Stimulated activated CD4-positive, alpha-beta T cell treated with anti-CD3 and anti-CD28 coated beads, Interleukin-12 subunit alpha, Interleukin-12 subunit beta, amount 100 ng/mL, for 4 hours (primary cell): ENCODE measurements at regions not wholly inside any gene's neighbourhood (a gene's known extent, or its start where the extent isn't known, plus 50 kb on each side); places are given as distances from the start of the nearest gene placed in this dataset.

ENCODE experiments used
- DNase-seq: peaks from one replicate; pipeline ENCODE4 v3.0.0-alpha.2; 2020

- DNase-seq: no peak
Measured at GRCh38 chr17:34163646-34164045, 91.4 kb upstream of the CCL2 start.

DNA sequence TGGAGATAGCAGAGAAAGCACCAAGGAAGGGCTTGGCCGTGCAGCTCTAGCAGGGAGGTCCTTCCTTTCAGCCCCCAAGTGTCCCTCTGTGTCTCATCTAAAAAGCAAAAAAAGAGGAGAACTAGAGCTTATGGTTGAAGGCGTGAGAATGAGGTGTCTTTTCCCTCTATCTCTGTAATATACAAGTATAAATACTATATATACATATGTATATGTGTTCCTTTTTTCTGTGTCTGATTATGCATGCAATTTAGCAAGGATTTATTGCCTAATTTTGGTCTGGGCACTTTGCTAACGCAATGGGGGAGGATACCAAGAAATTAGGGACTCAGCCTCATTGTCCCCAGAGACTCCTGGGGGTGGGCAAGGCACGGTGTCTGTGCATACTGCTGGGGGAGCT lies 90.2 kb upstream of the CCL2 start:
- no peak for DNase-seq

- DNase-seq: no peak
Measured at GRCh38 chr17:34166352-34166751, 88.7 kb upstream of the CCL2 start.

- no peak for DNase-seq
Measured at GRCh38 chr17:34167354-34167753, 87.7 kb upstream of the CCL2 start.

GRCh38 chr17:34168989-34169388 lies 86.1 kb upstream of the CCL2 start:
- DNase-seq: no peak

DNA sequence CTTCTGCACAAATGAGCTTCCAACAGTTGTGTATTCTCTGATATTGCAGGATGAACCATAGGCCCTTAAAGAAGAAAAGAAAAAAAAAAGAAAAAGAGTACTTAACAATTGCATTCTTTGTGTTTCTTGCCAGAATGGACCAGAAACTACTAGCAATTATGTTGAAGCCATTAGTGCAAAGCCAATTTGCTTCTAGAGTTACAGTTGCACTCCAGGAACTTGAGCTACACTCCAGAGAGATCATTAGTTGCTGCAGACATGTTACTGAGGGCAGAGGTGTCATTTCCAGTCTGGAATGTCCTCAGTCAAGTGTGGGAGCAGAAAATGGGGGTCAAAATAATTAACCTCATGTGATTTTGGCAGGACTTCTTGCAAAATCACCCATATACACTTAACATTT lies 85.6 kb upstream of the CCL2 start:
- no peak for DNase-seq

DNA sequence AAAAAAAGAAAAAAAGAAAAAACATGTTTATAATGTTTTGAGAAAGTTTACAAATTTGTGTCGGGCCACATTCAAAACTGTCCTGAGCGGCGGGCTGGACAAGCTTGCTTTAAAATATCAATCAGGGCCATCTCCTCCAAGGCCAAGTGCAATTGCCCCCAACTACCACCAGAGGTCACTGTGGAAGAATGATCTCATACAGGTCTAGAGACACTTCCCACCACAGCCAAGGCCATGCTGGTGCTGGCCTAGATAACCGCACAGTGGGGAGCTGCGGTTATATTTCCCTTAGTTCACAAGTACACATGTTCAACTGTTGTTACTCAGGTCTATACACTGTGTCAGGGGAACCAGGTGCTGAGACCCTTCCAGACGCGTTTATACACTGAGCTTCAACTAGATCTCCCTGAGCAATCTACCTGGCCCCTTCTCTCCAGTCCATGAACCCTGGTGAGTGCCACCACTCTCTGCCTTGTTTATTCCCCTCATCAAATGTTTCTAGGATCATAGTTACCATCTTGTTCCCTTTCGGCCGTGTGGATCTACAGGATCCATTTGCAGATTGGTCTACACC lies 83.8 kb upstream of the CCL2 start:
- peak; percentile 29 for DNase-seq

DNA sequence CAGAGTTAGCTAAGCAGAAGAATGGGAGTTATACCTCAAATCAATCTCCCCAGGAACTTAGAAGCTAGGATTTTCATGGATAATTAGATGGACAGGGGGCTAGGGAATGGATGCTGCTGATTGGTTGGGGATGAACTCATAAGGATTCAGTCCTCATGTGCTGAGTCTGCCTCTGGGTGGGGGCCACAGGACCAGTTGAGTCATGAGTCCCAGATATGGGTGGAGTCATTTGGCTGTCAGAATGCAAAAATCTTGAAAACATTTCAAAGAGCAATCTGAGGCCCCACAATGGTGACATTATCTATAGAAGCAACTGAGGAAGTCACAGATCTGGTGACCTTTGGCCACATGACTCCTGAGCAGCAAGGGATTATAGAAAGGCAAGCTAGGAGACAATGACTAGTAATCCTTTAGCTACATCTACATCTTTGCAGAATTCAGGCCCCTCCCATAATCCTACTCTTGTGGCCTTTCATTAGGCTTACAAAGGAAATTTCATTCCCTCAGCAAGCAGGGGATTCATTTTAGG lies 82.6 kb upstream of the CCL2 start:
- DNase-seq: no peak

GRCh38 chr17:34173241-34173640 lies 81.8 kb upstream of the CCL2 start:
- DNase-seq: no peak

DNA sequence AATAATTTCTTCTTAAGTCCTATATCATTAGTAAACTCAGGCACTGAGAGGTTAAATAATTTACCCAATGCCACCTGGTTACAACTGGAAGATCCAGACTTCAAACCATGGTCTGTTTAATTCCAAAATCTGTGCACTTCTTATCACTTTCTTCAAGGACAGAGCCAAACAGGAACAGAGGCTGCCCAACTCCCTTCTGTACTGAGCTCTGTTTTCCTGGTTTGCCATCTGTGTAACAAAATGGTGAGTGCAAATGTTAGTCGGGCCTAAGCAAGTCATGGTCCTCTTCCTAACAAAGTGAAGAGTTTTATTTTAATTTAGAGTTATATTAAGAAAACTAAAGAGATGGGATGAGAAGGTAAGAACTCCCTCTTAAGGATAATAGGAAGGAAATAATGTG lies 80.6 kb upstream of the CCL2 start:
- DNase-seq: no peak

GRCh38 chr17:34176440-34176839 lies 78.6 kb upstream of the CCL2 start:
- DNase-seq: no peak

DNA sequence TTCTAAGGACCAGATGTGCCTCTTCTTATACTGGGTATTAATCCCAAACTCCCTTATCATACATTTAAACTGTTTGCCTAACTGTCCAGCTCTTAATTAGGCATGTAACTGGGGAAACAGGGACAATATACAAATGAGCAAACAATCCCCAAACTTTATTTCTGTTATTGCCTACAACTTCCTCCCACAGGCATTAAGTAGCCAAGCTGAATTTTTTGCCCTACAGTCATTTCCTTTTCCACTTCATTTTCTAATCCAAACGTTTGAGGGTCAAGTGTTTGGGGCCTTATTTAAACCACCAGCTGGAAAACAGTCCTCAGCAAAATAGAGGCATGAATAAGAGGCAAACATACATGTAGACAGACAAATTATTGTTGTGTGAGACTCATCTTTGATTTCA lies 77.4 kb upstream of the CCL2 start:
- DNase-seq: no peak

DNA sequence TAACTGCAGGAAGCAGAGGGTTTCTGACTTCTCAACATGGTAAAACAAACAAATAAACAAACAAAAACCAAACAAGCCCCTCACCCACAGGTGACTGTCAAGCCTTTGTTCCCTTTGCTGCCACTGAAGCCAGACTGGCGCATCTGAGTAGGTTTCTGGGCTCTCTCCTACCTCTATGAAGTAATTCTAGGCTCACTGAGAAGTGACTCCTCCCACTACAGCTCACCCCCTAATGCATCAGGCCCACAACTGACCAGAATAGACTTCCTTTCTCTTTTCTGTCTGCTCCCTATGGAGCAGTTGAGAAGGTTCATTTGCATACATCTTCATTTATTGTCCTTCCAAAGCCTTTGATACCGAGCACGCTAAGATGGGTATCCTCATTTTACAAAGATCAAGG lies 77.0 kb upstream of the CCL2 start:
- DNase-seq: no peak

- no peak for DNase-seq
Measured at GRCh38 chr17:34182036-34182803, 72.9 kb upstream of the CCL2 start.

DNA sequence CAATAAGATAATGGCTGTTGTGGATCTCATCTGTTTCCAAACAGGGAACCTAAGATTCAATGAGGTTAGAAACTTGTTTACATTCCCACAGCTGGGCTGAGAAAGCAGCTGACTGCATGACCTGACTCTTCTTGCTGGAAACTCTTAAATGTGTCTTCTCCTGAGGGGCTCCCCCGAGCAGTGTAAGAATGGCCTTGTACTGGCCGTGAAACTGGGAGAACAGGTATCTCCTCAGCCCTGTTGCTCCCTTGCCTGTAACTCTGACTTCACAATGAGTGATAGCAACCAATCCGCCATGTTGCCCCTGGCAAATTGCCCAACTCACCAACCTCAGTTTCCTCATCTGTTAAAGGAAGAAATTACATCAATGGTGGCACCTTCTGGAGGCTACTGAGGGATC lies 59.1 kb upstream of the CCL2 start:
- no peak for DNase-seq

DNA sequence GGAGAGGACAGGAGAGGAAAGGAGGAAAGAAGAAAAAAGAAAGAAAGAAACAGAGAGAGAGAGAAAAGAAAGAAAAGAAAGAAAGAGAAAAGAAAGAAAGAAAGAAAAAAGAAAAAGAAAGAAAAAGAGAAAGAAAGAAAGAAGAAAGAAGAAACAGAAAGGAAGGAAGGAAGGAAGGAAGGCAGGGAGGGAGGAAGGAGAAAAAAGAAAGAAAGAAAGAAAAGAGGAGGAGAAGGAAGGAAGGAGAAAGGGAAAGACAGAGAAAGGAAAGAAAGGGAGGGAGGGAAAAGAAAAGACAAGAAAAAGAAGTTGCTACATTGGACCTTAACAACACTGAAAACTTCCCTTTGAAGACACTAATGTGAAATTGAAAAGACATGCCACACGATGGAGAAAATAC lies 56.6 kb upstream of the CCL2 start:
- DNase-seq: no peak

DNA sequence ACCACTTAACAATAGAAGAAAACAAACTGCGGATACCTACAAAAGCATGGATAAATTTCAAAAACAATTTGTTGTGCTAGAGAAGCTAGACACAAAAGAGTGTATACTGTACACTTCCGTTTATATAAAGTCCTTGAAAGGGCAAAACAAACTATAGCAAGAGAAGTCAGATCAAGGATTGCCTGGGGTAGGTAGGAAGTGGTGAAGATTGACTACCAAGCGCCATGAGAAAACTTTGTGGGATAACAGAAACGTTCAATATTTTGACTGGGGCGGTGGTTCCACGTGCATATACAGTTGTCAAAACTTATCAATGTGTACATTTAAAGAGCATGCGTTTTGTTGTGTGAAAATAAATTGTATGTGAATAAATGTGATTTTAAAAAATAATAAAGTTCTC lies 55.6 kb upstream of the CCL2 start:
- no peak for DNase-seq

- DNase-seq: peak; percentile 56
Measured at GRCh38 chr17:34199932-34200534, 55.1 kb upstream of the CCL2 start.

GRCh38 chr17:34201225-34201624 lies 53.9 kb upstream of the CCL2 start:
- DNase-seq: no peak

GRCh38 chr17:34201767-34202166 lies 53.3 kb upstream of the CCL2 start:
- no peak for DNase-seq

DNA sequence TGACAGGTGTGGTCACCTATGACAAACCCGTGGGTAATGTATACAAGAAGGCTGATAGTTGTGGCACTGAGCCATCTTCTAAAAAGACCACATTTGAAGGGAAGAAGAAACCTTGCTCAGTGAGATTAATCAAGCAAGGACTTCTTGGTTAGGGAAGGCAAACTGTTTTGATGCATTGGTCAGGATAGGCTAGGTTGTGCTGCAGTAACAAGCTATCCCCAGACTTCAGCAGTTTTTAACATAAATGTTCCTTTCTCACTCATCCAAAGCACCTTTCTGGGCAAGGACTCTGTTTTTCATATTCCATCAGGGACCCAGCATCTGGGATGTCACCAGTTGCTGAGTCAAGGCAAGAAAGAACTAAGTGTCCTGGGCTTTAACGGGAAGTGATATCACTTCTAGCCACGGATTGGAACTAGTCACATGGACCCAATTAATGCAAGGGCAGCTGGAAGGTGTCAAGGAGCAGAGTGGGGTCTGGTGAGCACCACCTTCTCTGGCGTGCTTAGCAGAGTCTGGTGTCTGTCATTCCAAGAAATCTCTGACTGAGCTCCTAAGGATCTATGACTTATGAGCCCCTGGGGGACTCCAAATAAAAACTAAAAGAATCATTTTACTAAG lies 52.0 kb upstream of the CCL2 start:
- no peak for DNase-seq

DNA sequence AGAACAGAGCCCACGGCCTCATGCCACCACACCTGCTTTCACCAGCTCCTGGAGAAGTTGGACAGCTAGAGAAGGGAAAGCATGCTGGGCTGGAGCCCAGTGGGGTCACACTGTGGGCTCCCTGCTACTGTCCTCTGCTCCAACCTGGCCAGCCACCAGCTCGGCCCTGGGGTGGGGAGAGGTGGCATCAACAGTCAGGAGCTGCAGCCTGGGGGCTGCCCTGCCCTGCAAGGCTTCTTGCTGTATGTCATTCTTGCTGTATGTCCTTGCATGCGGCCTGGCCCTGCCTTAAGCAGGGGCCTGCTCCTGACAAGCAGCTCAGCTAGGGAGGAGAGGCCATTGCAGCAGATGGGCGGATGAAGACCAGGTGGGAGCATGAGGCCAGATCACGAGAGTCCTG lies 50.7 kb upstream of the CCL2 start:
- no peak for DNase-seq
